ENCODE measurements at regions not wholly inside any gene's neighbourhood (a gene's known extent, or its start where the extent isn't known, plus 50 kb on each side); places are given as distances from the start of the nearest gene placed in this dataset.

DNA sequence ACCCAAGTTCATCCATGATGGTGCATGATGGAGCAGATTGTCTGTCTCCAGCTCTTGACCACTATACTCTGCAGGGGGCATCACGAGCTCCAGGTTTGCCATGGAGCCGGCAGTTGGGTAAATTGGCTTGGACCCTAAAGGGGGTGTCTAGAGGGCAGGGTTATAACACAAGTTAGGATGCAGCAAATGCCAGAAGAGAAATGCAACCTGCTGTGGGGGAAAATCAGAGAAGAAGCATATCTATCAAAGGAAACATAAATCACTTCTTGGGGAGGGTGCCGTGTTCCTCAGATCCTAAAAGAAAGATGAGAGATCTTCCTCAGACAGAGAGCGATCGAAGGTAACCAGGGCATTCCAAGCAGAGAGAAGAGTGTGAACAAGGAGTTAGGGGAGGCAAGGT lies 334.9 kb downstream of the C12orf75 start:
- Histone ChIP-seq H3K4me1 (ENCODE audit: insufficient read depth, low read length, severe bottlenecking) (no peaks in the 10 kb centered on the region), H3K9me2 (ENCODE audit: low read depth, low read length) (no peaks in the 10 kb centered on the region), H3K4me2 (ENCODE audit: low read length) (no peak overlapping the region), H3K9ac (ENCODE audit: low read length) (no peak overlapping the region), H3K9me3 (ENCODE audit: low read length) (no peaks in the 10 kb centered on the region), H3K79me2 (ENCODE audit: insufficient read depth, low read length) (no peaks in the 10 kb centered on the region), H2AFZ (ENCODE audit: low read length) (no peak overlapping the region), H3K27me3 (ENCODE audit: insufficient read depth, low read length) (no peaks in the 10 kb centered on the region), H3F3A (ENCODE audit: insufficient read depth, low read length) (no peaks in the 10 kb centered on the region), H3K4me3 (ENCODE audit: low read depth, low read length, poor library complexity, severe bottlenecking) (no peak overlapping the region), H3K36me3 (ENCODE audit: insufficient read depth, low read length) (no peaks in the 10 kb centered on the region), H4K20me1 (ENCODE audit: insufficient read depth, low read length) (no peaks in the 10 kb centered on the region), H3K27ac (ENCODE audit: low read depth, low read length, poor library complexity, severe bottlenecking) (no peak overlapping the region)
- TF ChIP-seq, protein P1, sequence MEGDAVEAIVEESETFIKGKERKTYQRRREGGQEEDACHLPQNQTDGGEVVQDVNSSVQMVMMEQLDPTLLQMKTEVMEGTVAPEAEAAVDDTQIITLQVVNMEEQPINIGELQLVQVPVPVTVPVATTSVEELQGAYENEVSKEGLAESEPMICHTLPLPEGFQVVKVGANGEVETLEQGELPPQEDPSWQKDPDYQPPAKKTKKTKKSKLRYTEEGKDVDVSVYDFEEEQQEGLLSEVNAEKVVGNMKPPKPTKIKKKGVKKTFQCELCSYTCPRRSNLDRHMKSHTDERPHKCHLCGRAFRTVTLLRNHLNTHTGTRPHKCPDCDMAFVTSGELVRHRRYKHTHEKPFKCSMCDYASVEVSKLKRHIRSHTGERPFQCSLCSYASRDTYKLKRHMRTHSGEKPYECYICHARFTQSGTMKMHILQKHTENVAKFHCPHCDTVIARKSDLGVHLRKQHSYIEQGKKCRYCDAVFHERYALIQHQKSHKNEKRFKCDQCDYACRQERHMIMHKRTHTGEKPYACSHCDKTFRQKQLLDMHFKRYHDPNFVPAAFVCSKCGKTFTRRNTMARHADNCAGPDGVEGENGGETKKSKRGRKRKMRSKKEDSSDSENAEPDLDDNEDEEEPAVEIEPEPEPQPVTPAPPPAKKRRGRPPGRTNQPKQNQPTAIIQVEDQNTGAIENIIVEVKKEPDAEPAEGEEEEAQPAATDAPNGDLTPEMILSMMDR (IDR thresholded peaks at IDR 0.05; ENCODE audit: low read length): no peak
- TF ChIP-seq EZH2 (IDR thresholded peaks at IDR 0.05; ENCODE audit: borderline replicate concordance, low read length): no peak

DNA sequence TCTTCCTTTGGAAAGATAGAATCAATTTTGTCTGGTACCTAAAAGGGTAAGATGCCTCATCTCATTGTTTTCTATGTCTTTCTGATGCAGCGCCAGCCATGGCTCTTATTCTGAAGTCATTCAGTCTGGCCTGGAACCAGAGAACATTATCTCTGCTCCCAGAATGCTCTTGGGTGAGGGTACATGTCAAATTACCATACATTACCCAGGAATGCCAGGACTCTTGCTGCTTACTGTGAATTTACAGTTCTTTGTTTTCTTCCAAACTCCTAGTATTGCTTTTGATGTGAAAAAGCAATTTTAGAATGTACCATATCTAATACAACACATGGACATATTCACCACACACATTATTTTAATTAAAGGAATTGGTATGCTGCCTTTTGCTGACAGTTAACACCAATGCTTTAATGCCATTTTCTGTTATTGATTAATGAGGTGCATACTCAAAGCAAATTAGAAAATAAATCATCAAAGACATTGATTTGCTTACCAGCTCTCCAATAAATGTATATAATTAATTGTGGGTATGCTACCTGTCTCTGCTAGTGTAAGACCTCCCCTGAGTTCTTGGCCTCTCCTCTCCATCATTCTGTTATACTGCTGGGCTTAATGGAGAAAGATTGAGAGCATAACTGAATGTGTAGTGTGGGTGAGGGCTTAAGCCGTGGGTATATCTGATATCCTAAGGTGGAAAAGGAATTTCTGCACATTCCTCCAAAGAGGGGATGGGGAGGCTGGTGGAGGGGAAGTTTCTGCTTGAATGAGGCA lies 337.7 kb downstream of the C12orf75 start:
- H3F3A ChIP-seq (ENCODE audit: insufficient read depth, low read length): no peaks in the 10 kb centered on the region
- no peaks in the 10 kb centered on the region for H3K4me1 ChIP-seq (ENCODE audit: insufficient read depth, low read length, severe bottlenecking)
- TF ChIP-seq EZH2 (IDR thresholded peaks at IDR 0.05; ENCODE audit: borderline replicate concordance, low read length): no peak
- TF ChIP-seq, protein P1 (IDR thresholded peaks at IDR 0.05; ENCODE audit: low read length): no peak
- no peak overlapping the region for H3K4me3 ChIP-seq (ENCODE audit: low read depth, low read length, poor library complexity, severe bottlenecking)
- no peak overlapping the region for H2AFZ ChIP-seq (ENCODE audit: low read length)
- no peaks in the 10 kb centered on the region for H3K27me3 ChIP-seq (ENCODE audit: insufficient read depth, low read length)
- no peak overlapping the region for H3K9ac ChIP-seq (ENCODE audit: low read length)
- no peak overlapping the region for H3K27ac ChIP-seq (ENCODE audit: low read depth, low read length, poor library complexity, severe bottlenecking)
- H3K4me2 ChIP-seq (ENCODE audit: low read length): no peak overlapping the region
- H3K9me2 ChIP-seq (ENCODE audit: low read depth, low read length): no peaks in the 10 kb centered on the region
- no peaks in the 10 kb centered on the region for H3K79me2 ChIP-seq (ENCODE audit: insufficient read depth, low read length)
- H3K36me3 ChIP-seq (ENCODE audit: insufficient read depth, low read length): no peaks in the 10 kb centered on the region
- H4K20me1 ChIP-seq (ENCODE audit: insufficient read depth, low read length): no peaks in the 10 kb centered on the region
- H3K9me3 ChIP-seq (ENCODE audit: low read length): no peaks in the 10 kb centered on the region

DNA sequence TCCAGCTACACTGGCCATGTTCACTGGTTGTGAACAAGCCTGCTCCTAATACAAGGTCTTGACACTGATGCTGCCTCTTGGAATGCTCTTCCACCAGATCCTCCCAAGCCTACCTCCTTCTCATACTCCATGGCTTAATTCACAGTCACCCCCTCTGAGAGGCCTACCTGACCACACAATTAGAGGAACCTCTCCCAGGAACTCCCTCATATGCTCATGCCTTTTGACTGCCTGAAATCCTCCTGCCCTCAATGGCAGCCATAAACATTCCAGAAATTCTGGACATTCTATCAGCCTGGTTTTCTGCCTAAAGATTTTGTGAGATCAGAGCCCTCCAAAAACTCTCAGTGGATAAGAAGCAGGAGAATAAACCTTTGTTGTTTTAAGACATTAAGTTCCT lies 340.2 kb downstream of the C12orf75 start:
- Histone ChIP-seq H3K9ac (ENCODE audit: low read length) (no peak overlapping the region), H4K20me1 (ENCODE audit: insufficient read depth, low read length) (no peaks in the 10 kb centered on the region), H3K79me2 (ENCODE audit: insufficient read depth, low read length) (no peaks in the 10 kb centered on the region), H2AFZ (ENCODE audit: low read length) (no peak overlapping the region), H3K36me3 (ENCODE audit: insufficient read depth, low read length) (no peaks in the 10 kb centered on the region), H3K27me3 (ENCODE audit: insufficient read depth, low read length) (no peaks in the 10 kb centered on the region), H3K9me2 (ENCODE audit: low read depth, low read length) (no peaks in the 10 kb centered on the region), H3K9me3 (ENCODE audit: low read length) (no peaks in the 10 kb centered on the region), H3F3A (ENCODE audit: insufficient read depth, low read length) (no peaks in the 10 kb centered on the region), H3K4me3 (ENCODE audit: low read depth, low read length, poor library complexity, severe bottlenecking) (no peak overlapping the region), H3K4me2 (ENCODE audit: low read length) (no peak overlapping the region), H3K4me1 (ENCODE audit: insufficient read depth, low read length, severe bottlenecking) (no peaks in the 10 kb centered on the region), H3K27ac (ENCODE audit: low read depth, low read length, poor library complexity, severe bottlenecking) (no peak overlapping the region)
- TF ChIP-seq, protein P1 (IDR thresholded peaks at IDR 0.05; ENCODE audit: low read length): no peak
- TF ChIP-seq EZH2 (IDR thresholded peaks at IDR 0.05; ENCODE audit: borderline replicate concordance, low read length): no peak

All from OCI-LY1 (cell line).